GM23338 (cell line): ENCODE measurements at regions not wholly inside any gene's neighbourhood (a gene's known extent, or its start where the extent isn't known, plus 50 kb on each side); places are given as distances from the start of the nearest gene placed in this dataset.

Source experiments
- ATAC-seq: fragments of 200-7000 bp; cut with Tn5 transposase; 3 replicates; pipeline ENCODE4 v1.9.1; 2020
- DNase-seq: peaks from one replicate; pipeline ENCODE4 v3.0.0-alpha.2; 2015; ENCODE audit warnings: low spot score
- H2AFZ ChIP-seq: fragments of 200-600 bp; sonication (generic); 2 replicates; pipeline ENCODE4 v1.8.0; 2016; ENCODE audit warnings: antibody characterized with exemption, mild to moderate bottlenecking, moderate library complexity
- H3F3A ChIP-seq: fragments of 200-600 bp; sonication (generic); replicated peaks from 2 replicates; pipeline ENCODE4 v1.8.0; 2017; ENCODE audit warnings: antibody characterized with exemption, mixed run types, low read depth
- H3K27ac ChIP-seq: fragments of 200-600 bp; sonication (generic); 2 replicates; pipeline ENCODE4 v1.6.1; 2016; ENCODE audit warnings: low read depth
- H3K27me3 ChIP-seq: fragments of 200-600 bp; sonication (generic); 2 replicates; pipeline ENCODE4 v1.8.0; 2016; ENCODE audit warnings: mild to moderate bottlenecking, mixed run types, moderate library complexity; ENCODE audit not compliant: insufficient read depth
- H3K36me3 ChIP-seq: fragments of 200-600 bp; sonication (generic); 2 replicates; pipeline ENCODE4 v1.8.0; 2016; ENCODE audit warnings: mild to moderate bottlenecking; ENCODE audit not compliant: insufficient read depth
- H3K4me1 ChIP-seq: fragments of 200-600 bp; sonication (generic); 2 replicates; pipeline ENCODE4 v1.8.0; 2016; ENCODE audit warnings: mild to moderate bottlenecking, moderate library complexity; ENCODE audit not compliant: insufficient read depth
- H3K4me2 ChIP-seq: fragments of 200-600 bp; sonication (generic); 2 replicates; pipeline ENCODE4 v1.7.1; 2017; ENCODE audit warnings: mixed run types
- H3K4me3 ChIP-seq: fragments of 200-600 bp; sonication (generic); 2 replicates; pipeline ENCODE4 v1.6.1; 2016; ENCODE audit warnings: mixed run types
- H3K79me2 ChIP-seq: fragments of 200-600 bp; sonication (generic); replicated peaks from 2 replicates; pipeline ENCODE4 v1.8.0; 2017; ENCODE audit warnings: mild to moderate bottlenecking; ENCODE audit not compliant: insufficient read depth
- H3K9me2 ChIP-seq: fragments of 200-600 bp; sonication (generic); 2 replicates; pipeline ENCODE4 v1.8.0; 2017; ENCODE audit not compliant: insufficient read depth
- H4K20me1 ChIP-seq: fragments of 200-600 bp; sonication (generic); replicated peaks from 2 replicates; pipeline ENCODE4 v1.8.0; 2017; ENCODE audit warnings: mild to moderate bottlenecking; ENCODE audit not compliant: insufficient read depth
- H3K27ac Mint-ChIP-seq: 2 replicates; pipeline ENCODE4 v1.8.0; 2020; ENCODE audit warnings: inconsistent platforms, mild to moderate bottlenecking, moderate library complexity, mixed read lengths
- H3K27me3 Mint-ChIP-seq: 3 replicates; pipeline ENCODE4 v1.8.0; 2022; ENCODE audit warnings: low read depth, mild to moderate bottlenecking, moderate library complexity, mixed read lengths, inconsistent platforms; ENCODE audit not compliant: insufficient read depth, poor library complexity
- H3K36me3 Mint-ChIP-seq: 3 replicates; pipeline ENCODE4 v1.8.0; 2021; ENCODE audit warnings: low read depth, mild to moderate bottlenecking, inconsistent platforms, moderate library complexity, mixed read lengths
- H3K4me1 Mint-ChIP-seq: 3 replicates; pipeline ENCODE4 v1.8.0; 2020; ENCODE audit warnings: mild to moderate bottlenecking, inconsistent platforms, mixed read lengths
- H3K4me3 Mint-ChIP-seq: 3 replicates; pipeline ENCODE4 v1.8.0; 2021; ENCODE audit warnings: moderate library complexity, mild to moderate bottlenecking, inconsistent platforms, mixed read lengths
- H3K9me3 Mint-ChIP-seq: 3 replicates; pipeline ENCODE4 v1.8.0; 2020; ENCODE audit warnings: moderate library complexity, mild to moderate bottlenecking, inconsistent platforms, mixed read lengths
- CREB1 ChIP-seq: fragments of 250-450 bp; sonication (Bioruptor Pico); IDR thresholded peaks from 2 replicates; pipeline ENCODE4 v1.5.0; 2020; ENCODE audit warnings: low read depth, mild to moderate bottlenecking, moderate library complexity
- EZH2 ChIP-seq: fragments of 200-600 bp; sonication (generic); IDR thresholded peaks from one replicate; pipeline ENCODE4 v1.8.0; 2017; ENCODE audit warnings: antibody characterized with exemption, mild to moderate bottlenecking, low read depth; ENCODE audit not compliant: unreplicated experiment
- EZH2phosphoT487 ChIP-seq: fragments of 200-600 bp; sonication (generic); IDR thresholded peaks from one replicate; pipeline ENCODE4 v1.8.1; 2018; ENCODE audit warnings: antibody characterized with exemption; ENCODE audit not compliant: unreplicated experiment
- NANOG ChIP-seq: IDR thresholded peaks from 2 replicates; pipeline ENCODE4 v1.6.1; 2016; ENCODE audit warnings: antibody characterized with exemption, borderline replicate concordance
- POLR2AphosphoS5 ChIP-seq: IDR thresholded peaks from 2 replicates; pipeline ENCODE4 v1.6.1; 2016; ENCODE audit warnings: antibody characterized with exemption, low read depth
- STAT1 ChIP-seq: IDR thresholded peaks from one replicate; pipeline ENCODE4 v1.6.1; 2016; ENCODE audit warnings: antibody characterized with exemption; ENCODE audit not compliant: unreplicated experiment
- ZNF114 ChIP-seq: fragments of 250-450 bp; sonication (Bioruptor Pico); IDR thresholded peaks from 2 replicates; pipeline ENCODE4 v1.5.0; 2020; ENCODE audit warnings: mild to moderate bottlenecking, moderate library complexity
- ZNF331 ChIP-seq: fragments of 250-450 bp; sonication (Bioruptor Pico); IDR thresholded peaks from 2 replicates; pipeline ENCODE4 v1.5.0; 2020; ENCODE audit warnings: low read depth, mild to moderate bottlenecking, moderate library complexity
- TF ChIP-seq, protein P1 (sequence below): IDR thresholded peaks from 2 replicates; pipeline ENCODE4 v1.6.1; 2016; ENCODE audit warnings: antibody characterized with exemption
- TF ChIP-seq, protein P2 (sequence below), 2 experiments: fragments of 200-600 bp in 1 of 2; sonication (generic) in 1 of 2; conservative IDR thresholded peaks; 2 replicates each; pipeline versions ENCODE4 v1.5.1 to v1.6.1; 2016 to 2017; ENCODE audit warnings: antibody characterized with exemption in 2 of 2, low read depth in 2 of 2, mild to moderate bottlenecking in 2 of 2, moderate library complexity in 1 of 2

DNA sequence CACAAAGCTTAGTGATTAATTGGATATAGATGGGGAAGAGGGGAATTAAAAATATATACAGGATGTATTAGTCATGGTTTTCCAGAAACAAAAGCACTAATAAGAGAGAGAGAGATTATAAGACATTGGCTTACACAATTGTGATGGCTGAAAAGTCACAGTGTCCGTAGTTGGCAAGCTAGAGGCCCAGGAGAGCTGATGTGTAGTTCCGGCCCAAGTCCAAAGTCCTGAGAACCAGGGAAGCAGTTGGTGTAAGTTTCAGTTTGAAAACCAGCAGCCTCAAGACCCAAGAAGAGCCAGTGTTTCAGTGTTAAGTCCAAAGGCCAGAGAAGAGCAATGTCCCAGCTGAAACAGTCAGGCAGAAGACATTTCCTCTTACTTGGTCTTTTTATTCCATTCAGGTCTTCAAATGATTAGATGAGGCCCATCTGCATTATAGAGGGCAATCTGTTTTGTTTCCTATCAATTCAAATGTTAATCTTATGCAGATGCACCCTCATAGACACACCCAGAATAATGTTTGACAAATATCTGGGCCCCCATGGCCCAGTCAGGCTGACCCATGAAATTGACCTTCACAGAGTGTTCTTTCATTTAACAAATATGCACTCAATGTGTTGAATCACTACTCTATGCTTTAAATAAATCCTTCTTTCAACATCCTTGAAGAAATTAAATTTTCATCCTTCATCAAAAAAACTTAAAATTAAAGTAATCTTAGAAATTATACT is 67.2 kb upstream of the DIO2 start:
- Mint-ChIP-seq H3K9me3 (peaks cover 5% of the 10 kb centered on the region; the same call in 1 of the 3 replicates), H3K36me3 (peaks cover 5% of the 10 kb centered on the region; the same call in 2 of the 3 replicates), H3K27me3 (no peaks in the 10 kb centered on the region), H3K4me3 (no peak overlapping the region), H3K27ac (no peak overlapping the region), H3K4me1 (no peaks in the 10 kb centered on the region)
- Histone ChIP-seq H3F3A (no peaks in the 10 kb centered on the region), H3K36me3 (no peaks in the 10 kb centered on the region), H3K4me2 (no peak overlapping the region), H3K27ac (no peak overlapping the region), H3K9me2 (no peaks in the 10 kb centered on the region), H2AFZ (no peak overlapping the region), H3K79me2 (no peaks in the 10 kb centered on the region), H3K4me1 (no peaks in the 10 kb centered on the region), H4K20me1 (no peaks in the 10 kb centered on the region), H3K27me3 (no peaks in the 10 kb centered on the region), H3K4me3 (no peak overlapping the region)
- TF ChIP-seq CREB1 (CRISPR knock-in tag) (no peak), EZH2 (no peak), NANOG (no peak), EZH2phosphoT487 (no peak), POLR2AphosphoS5 (no peak), ZNF331 (CRISPR knock-in tag) (no peak)
- TF ChIP-seq, protein P1, sequence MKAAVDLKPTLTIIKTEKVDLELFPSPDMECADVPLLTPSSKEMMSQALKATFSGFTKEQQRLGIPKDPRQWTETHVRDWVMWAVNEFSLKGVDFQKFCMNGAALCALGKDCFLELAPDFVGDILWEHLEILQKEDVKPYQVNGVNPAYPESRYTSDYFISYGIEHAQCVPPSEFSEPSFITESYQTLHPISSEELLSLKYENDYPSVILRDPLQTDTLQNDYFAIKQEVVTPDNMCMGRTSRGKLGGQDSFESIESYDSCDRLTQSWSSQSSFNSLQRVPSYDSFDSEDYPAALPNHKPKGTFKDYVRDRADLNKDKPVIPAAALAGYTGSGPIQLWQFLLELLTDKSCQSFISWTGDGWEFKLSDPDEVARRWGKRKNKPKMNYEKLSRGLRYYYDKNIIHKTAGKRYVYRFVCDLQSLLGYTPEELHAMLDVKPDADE = no peak
- DNase-seq (no peak), ATAC-seq (no peak)

DNA sequence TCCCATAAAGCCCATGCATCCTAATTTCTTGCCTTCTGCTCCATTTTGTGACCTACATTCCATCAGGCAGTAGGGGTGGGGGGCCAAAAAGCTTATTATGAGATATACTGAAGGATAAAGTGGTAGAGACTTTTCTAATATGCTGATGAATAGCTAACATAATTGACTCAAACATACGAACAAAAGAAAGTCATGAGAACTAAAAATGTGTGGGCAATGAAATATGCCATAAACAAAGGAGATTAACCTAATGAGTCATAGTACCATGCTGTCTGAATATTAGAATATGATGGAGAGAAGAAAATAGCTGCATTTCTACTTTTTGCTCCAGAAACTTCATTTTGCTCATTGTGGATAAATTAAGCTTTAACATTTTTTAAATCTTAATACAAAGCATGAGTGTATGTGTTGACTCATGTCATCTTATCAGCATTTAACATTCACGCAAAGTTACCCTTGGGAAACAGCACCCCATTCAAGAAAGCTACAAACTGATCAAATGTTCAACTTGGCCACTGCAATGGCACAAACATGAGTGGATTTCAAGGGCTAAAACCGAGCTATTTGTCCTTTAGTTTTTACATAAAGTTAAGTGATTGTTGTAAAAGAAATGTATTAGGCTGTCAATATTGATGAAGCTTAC is 64.0 kb upstream of the DIO2 start:
- Histone ChIP-seq H3K27me3 (no peaks in the 10 kb centered on the region), H3K27ac (no peak overlapping the region), H3K4me2 (no peak overlapping the region), H2AFZ (no peak overlapping the region), H3F3A (no peaks in the 10 kb centered on the region), H3K36me3 (no peaks in the 10 kb centered on the region), H3K9me2 (no peaks in the 10 kb centered on the region), H4K20me1 (no peaks in the 10 kb centered on the region), H3K79me2 (no peaks in the 10 kb centered on the region), H3K4me3 (no peak overlapping the region), H3K4me1 (no peaks in the 10 kb centered on the region)
- H3K4me3 Mint-ChIP-seq = no peak overlapping the region
- ATAC-seq (no peak), DNase-seq (no peak)
- H3K27me3 Mint-ChIP-seq = no peaks in the 10 kb centered on the region
- H3K9me3 Mint-ChIP-seq = peaks cover 5% of the 10 kb centered on the region; the same call in 1 of the 3 replicates
- no peaks in the 10 kb centered on the region for H3K4me1 Mint-ChIP-seq
- H3K27ac Mint-ChIP-seq = no peak overlapping the region
- H3K36me3 Mint-ChIP-seq = peaks cover 5% of the 10 kb centered on the region; the same call in 2 of the 3 replicates
- TF ChIP-seq ZNF114 (CRISPR knock-in tag) = no peak
- TF ChIP-seq STAT1 = no peak
- no peak for TF ChIP-seq POLR2AphosphoS5
- no peak for TF ChIP-seq NANOG
- TF ChIP-seq, protein P2, sequence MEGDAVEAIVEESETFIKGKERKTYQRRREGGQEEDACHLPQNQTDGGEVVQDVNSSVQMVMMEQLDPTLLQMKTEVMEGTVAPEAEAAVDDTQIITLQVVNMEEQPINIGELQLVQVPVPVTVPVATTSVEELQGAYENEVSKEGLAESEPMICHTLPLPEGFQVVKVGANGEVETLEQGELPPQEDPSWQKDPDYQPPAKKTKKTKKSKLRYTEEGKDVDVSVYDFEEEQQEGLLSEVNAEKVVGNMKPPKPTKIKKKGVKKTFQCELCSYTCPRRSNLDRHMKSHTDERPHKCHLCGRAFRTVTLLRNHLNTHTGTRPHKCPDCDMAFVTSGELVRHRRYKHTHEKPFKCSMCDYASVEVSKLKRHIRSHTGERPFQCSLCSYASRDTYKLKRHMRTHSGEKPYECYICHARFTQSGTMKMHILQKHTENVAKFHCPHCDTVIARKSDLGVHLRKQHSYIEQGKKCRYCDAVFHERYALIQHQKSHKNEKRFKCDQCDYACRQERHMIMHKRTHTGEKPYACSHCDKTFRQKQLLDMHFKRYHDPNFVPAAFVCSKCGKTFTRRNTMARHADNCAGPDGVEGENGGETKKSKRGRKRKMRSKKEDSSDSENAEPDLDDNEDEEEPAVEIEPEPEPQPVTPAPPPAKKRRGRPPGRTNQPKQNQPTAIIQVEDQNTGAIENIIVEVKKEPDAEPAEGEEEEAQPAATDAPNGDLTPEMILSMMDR (conservative IDR thresholded peaks at IDR 0.05; ENCODE audit: low read depth in 2 of 2) = no peak
- TF ChIP-seq, protein P1 = no peak
